ENCODE measurements at regions not wholly inside any gene's neighbourhood (a gene's known extent, or its start where the extent isn't known, plus 50 kb on each side); places are given as distances from the start of the nearest gene placed in this dataset.

DNA sequence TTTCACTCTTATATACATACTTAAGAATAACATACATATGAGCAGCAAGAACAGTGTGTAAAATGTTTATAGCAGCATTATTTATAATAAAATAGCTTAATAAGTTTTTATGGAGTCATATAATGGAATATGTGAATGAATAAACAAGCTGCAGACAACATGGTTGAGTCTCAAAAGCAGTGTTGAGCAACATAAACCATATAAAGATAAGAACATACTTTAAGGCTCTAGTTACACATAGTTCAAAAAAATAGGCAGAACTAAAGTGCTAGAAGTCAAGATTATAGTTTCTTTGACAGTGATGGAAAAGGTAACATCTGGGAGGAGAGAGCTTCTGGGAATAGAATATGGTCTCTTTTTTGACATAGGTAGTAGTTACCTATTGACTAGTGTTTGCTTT lies 53.7 kb upstream of the ADAMTS19 start:
- no peak for DNase-seq

All from NCI-H69 (cell line).